HL-60 (cell line): ENCODE measurements at regions not wholly inside any gene's neighbourhood (a gene's known extent, or its start where the extent isn't known, plus 50 kb on each side); places are given as distances from the start of the nearest gene placed in this dataset.

Experiments
- DNase-seq, 2 experiments: peaks; one replicate each; pipeline ENCODE4 v3.0.0-alpha.2; 2010 to 2020; ENCODE audit warnings: low read depth in 1 of 2, low spot score in 1 of 2
- H3K27ac ChIP-seq: fragments of 250-450 bp; sonication (Bioruptor Pico); replicated peaks from 2 replicates; pipeline ENCODE4 v1.5.1; 2020; ENCODE audit warnings: mild to moderate bottlenecking, moderate library complexity
- H3K27me3 ChIP-seq: fragments of 250-450 bp; sonication (Bioruptor Pico); 2 replicates; pipeline ENCODE4 v1.5.1; 2021; ENCODE audit warnings: mild to moderate bottlenecking, moderate library complexity; ENCODE audit not compliant: insufficient read depth, poor library complexity, severe bottlenecking
- H3K4me3 ChIP-seq: replicated peaks from 2 replicates; pipeline ENCODE4 v1.5.1; 2011; ENCODE audit warnings: mild to moderate bottlenecking, control low read depth, low read length; ENCODE audit not compliant: insufficient read depth
- GABPA ChIP-seq: IDR thresholded peaks from 2 replicates; pipeline ENCODE4 v1.6.1; 2012; ENCODE audit warnings: low read depth
- POLR2AphosphoS5 ChIP-seq: IDR thresholded peaks from 2 replicates; pipeline ENCODE4 v1.6.1; 2012; ENCODE audit warnings: low read depth
- SPI1 ChIP-seq: IDR thresholded peaks from 2 replicates; pipeline ENCODE4 v1.6.1; 2012; ENCODE audit warnings: low read depth, mild to moderate bottlenecking, borderline replicate concordance
- TF ChIP-seq, protein P1 (sequence below): IDR thresholded peaks from 2 replicates; pipeline ENCODE4 v1.6.1; 2012; ENCODE audit warnings: low read depth; ENCODE audit not compliant: insufficient replicate concordance
- TF ChIP-seq, protein P2 (sequence below): IDR thresholded peaks from one replicate; pipeline ENCODE4 v1.5.1; 2011; ENCODE audit warnings: low read length, control low read depth, inconsistent platforms; ENCODE audit not compliant: insufficient read depth

DNA sequence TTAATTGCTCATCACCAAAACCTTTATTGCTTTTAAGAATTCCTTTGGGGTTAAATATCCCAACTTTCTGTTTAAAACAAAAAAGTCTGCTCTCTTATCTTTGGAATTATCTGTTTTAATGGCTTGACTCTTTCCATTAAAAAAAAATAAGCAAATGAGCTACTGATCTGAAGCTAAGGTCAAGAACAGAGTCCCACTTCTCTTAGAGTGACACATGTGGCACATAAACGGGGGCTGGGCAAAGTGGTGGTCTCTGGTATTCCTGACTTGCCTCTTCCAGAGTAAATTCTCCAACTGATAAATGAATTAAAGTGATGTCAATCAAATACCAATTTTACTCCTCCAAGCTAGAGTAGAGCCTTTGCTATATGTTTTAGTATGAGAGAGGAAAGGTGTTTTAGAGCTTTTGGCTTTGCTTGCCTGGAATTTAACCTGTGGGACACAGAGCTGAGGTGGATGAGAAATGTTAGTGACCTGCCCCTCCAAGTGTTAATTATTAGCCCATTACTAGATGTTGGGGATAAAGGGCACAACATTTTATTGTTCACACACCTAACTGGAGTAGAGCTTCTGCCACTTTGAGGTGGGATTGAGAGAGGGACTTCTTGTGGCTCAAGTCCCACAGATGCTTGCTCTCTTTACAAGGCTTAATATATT, 864.0 kb downstream of the LRRIQ3 start:
- no peak for DNase-seq
- H3K27ac ChIP-seq = no peak overlapping the region
- TF ChIP-seq SPI1 = no peak
- TF ChIP-seq, protein P1, sequence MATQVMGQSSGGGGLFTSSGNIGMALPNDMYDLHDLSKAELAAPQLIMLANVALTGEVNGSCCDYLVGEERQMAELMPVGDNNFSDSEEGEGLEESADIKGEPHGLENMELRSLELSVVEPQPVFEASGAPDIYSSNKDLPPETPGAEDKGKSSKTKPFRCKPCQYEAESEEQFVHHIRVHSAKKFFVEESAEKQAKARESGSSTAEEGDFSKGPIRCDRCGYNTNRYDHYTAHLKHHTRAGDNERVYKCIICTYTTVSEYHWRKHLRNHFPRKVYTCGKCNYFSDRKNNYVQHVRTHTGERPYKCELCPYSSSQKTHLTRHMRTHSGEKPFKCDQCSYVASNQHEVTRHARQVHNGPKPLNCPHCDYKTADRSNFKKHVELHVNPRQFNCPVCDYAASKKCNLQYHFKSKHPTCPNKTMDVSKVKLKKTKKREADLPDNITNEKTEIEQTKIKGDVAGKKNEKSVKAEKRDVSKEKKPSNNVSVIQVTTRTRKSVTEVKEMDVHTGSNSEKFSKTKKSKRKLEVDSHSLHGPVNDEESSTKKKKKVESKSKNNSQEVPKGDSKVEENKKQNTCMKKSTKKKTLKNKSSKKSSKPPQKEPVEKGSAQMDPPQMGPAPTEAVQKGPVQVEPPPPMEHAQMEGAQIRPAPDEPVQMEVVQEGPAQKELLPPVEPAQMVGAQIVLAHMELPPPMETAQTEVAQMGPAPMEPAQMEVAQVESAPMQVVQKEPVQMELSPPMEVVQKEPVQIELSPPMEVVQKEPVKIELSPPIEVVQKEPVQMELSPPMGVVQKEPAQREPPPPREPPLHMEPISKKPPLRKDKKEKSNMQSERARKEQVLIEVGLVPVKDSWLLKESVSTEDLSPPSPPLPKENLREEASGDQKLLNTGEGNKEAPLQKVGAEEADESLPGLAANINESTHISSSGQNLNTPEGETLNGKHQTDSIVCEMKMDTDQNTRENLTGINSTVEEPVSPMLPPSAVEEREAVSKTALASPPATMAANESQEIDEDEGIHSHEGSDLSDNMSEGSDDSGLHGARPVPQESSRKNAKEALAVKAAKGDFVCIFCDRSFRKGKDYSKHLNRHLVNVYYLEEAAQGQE = no peak
- H3K4me3 ChIP-seq = no peak overlapping the region
- H3K27me3 ChIP-seq = no peaks in the 10 kb centered on the region

DNA sequence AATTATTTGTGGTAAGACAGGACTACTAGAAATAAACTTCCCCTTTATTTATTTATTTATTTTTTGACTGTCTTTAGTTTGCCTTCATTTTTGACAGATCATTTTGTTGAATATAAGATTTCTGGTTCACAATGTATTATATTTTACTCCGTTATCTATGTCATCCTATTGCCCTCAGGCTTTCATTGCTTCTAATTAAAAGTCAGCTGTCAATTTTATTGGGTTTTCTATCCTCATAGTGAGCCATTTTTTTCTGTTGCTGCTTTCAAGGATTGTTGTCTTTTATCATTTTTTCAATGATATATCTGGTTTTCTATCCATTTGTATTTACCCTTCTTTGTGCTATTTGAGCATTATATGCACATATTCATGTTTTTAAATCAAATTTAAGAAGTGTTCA, 866.2 kb downstream of the LRRIQ3 start:
- H3K4me3 ChIP-seq = no peak overlapping the region
- H3K27me3 ChIP-seq = no peaks in the 10 kb centered on the region
- H3K27ac ChIP-seq = no peak overlapping the region
- TF ChIP-seq POLR2AphosphoS5 (no peak), GABPA (no peak), SPI1 (no peak)
- TF ChIP-seq, protein P1 = no peak
- TF ChIP-seq, protein P2, sequence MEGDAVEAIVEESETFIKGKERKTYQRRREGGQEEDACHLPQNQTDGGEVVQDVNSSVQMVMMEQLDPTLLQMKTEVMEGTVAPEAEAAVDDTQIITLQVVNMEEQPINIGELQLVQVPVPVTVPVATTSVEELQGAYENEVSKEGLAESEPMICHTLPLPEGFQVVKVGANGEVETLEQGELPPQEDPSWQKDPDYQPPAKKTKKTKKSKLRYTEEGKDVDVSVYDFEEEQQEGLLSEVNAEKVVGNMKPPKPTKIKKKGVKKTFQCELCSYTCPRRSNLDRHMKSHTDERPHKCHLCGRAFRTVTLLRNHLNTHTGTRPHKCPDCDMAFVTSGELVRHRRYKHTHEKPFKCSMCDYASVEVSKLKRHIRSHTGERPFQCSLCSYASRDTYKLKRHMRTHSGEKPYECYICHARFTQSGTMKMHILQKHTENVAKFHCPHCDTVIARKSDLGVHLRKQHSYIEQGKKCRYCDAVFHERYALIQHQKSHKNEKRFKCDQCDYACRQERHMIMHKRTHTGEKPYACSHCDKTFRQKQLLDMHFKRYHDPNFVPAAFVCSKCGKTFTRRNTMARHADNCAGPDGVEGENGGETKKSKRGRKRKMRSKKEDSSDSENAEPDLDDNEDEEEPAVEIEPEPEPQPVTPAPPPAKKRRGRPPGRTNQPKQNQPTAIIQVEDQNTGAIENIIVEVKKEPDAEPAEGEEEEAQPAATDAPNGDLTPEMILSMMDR = no peak
- no peak for DNase-seq

DNA sequence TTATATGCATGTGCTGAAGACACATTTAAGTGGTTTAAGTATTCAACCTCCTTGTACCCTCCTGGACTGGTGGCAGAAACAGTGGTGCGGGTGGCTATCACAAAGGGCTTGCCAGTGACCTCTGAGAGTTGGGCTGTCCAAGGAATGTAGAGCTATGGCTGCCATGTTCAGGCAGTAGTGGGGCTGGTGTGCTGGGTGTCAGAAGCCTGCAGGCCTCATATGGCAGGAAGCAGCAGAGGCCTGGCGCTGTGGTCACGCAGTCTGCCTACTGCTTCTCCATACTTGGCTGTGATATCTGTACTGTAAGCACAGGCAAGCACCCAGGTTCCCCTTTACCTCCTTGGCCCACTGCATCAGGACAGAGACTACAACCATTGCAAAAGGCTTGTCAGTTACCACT, 870.0 kb downstream of the LRRIQ3 start:
- DNase-seq = no peak
- H3K27ac ChIP-seq = no peak overlapping the region
- no peak overlapping the region for H3K4me3 ChIP-seq
- no peak for TF ChIP-seq SPI1
- TF ChIP-seq, protein P2 = no peak
- TF ChIP-seq, protein P1 = no peak
- no peak for TF ChIP-seq GABPA
- H3K27me3 ChIP-seq = no peaks in the 10 kb centered on the region
